ENCODE measurements at regions not wholly inside any gene's neighbourhood (a gene's known extent, or its start where the extent isn't known, plus 50 kb on each side); places are given as distances from the start of the nearest gene placed in this dataset.

DNA sequence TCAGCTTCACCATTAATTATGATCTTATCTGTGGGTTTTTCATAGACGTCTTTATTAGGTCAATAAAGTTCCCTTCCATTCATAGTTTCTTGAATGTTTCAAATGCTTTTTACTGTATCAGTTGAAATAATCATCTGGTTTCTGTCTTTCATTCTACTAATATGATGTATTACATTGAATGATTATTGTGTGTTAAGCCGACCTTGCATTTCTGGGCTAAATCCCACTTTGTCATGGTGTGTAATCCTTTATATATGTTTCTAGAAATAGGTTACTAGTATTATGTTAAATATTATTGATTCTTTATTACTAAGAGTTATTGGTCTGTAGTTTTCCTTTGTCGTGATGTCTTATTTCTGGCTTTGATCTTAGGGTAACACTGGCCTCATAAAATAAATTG is 134.9 kb downstream of the FASLG start:
- H2BK5ac ChIP-seq (ENCODE audit: insufficient read length, low read length): no peak overlapping the region
- H3K36me3 Mint-ChIP-seq (ENCODE audit: insufficient read depth in 1 of 3, low read depth in 3 of 3): no peaks in the 10 kb centered on the region
- no peaks in the 10 kb centered on the region for H3K27me3 Mint-ChIP-seq (ENCODE audit: low read depth)
- no peak overlapping the region for H2BK12ac ChIP-seq (ENCODE audit: insufficient read length, low read depth, low read length)
- no peak overlapping the region for H3K4ac ChIP-seq (ENCODE audit: low read depth, low read length)
- no peaks in the 10 kb centered on the region for H3K79me2 ChIP-seq (ENCODE audit: insufficient read depth, low read length)
- H2AFZ ChIP-seq (ENCODE audit: low read length): no peak overlapping the region
- no peak overlapping the region for H2AK5ac ChIP-seq (ENCODE audit: insufficient read length, low read length)
- no peaks in the 10 kb centered on the region for H3K23me2 ChIP-seq (ENCODE audit: insufficient read length, low read depth, low read length, poor library complexity, severe bottlenecking)
- H3T11ph ChIP-seq (ENCODE audit: low read length): no peak overlapping the region
- no peak overlapping the region for H3K18ac ChIP-seq (ENCODE audit: insufficient read length, low read depth, low read length)
- H2BK20ac ChIP-seq (ENCODE audit: low read depth, low read length, poor library complexity, severe bottlenecking): no peak overlapping the region
- WGBS (ENCODE audit: extremely low coverage, insufficient read length, low lambda C conversion rate): no CpG with 5 or more reads among the region's 3 CpGs
- no peak overlapping the region for H4K8ac ChIP-seq (replicated peaks; ENCODE audit: insufficient read length, low read depth, low read length)
- H2BK120ac ChIP-seq (ENCODE audit: low read depth, low read length, poor library complexity, severe bottlenecking): no peak overlapping the region
- H3K9me3 ChIP-seq (ENCODE audit: control insufficient read depth, low read depth, low read length): no peaks in the 10 kb centered on the region
- no peak overlapping the region for H4K5ac ChIP-seq (ENCODE audit: insufficient read length, low read depth, low read length)
- no peaks in the 10 kb centered on the region for H3K27me3 ChIP-seq (ENCODE audit: insufficient read depth, low read length)
- H3K23ac ChIP-seq (ENCODE audit: insufficient read length, low read depth, low read length): no peak overlapping the region
- H3K4me2 ChIP-seq (ENCODE audit: insufficient read depth, insufficient read length, low read length): no peak overlapping the region
- H3K4me1 Mint-ChIP-seq: peaks cover 0 to 11% of the 10 kb centered on the region in 2 experiments; a peak in 2 of 4 replicates
- no peak overlapping the region for H4K91ac ChIP-seq (ENCODE audit: insufficient read length, low read depth, low read length)
- H3K9me3 Mint-ChIP-seq: no peaks in the 10 kb centered on the region
- H3K79me1 ChIP-seq (ENCODE audit: insufficient read depth, low read depth, low read length, poor library complexity, severe bottlenecking): no peaks in the 10 kb centered on the region
- H3K9ac ChIP-seq (ENCODE audit: extremely low read depth, insufficient read length, low read length): no peak overlapping the region
- H3K4me3 Mint-ChIP-seq: no peak overlapping the region
- TF ChIP-seq, protein P1, sequence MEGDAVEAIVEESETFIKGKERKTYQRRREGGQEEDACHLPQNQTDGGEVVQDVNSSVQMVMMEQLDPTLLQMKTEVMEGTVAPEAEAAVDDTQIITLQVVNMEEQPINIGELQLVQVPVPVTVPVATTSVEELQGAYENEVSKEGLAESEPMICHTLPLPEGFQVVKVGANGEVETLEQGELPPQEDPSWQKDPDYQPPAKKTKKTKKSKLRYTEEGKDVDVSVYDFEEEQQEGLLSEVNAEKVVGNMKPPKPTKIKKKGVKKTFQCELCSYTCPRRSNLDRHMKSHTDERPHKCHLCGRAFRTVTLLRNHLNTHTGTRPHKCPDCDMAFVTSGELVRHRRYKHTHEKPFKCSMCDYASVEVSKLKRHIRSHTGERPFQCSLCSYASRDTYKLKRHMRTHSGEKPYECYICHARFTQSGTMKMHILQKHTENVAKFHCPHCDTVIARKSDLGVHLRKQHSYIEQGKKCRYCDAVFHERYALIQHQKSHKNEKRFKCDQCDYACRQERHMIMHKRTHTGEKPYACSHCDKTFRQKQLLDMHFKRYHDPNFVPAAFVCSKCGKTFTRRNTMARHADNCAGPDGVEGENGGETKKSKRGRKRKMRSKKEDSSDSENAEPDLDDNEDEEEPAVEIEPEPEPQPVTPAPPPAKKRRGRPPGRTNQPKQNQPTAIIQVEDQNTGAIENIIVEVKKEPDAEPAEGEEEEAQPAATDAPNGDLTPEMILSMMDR (conservative IDR thresholded peaks at IDR 0.05): no peak
- no peak overlapping the region for H3K56ac ChIP-seq (ENCODE audit: insufficient read length, low read depth, low read length)
- H4K20me1 ChIP-seq (ENCODE audit: control insufficient read depth, insufficient read depth, insufficient read length): no peaks in the 10 kb centered on the region
- no peak overlapping the region for H3K27ac ChIP-seq (ENCODE audit: insufficient read length, low read depth, low read length)
- no peak overlapping the region for H2BK15ac ChIP-seq (ENCODE audit: low read depth, low read length)
- no peak overlapping the region for H3K14ac ChIP-seq (ENCODE audit: insufficient read depth, low read length)
- DNase-seq: no peak
- H3K4me1 ChIP-seq (ENCODE audit: insufficient read depth, low read length): no peaks in the 10 kb centered on the region
- H3K27ac Mint-ChIP-seq: no peak overlapping the region

Data from H9 (cell line).